HepG2 (cell line): ENCODE measurements at regions not wholly inside any gene's neighbourhood (a gene's known extent, or its start where the extent isn't known, plus 50 kb on each side); places are given as distances from the start of the nearest gene placed in this dataset.
A peak's percentile ranks its signal among the peaks of the same experiment; 100 is the strongest.

Source experiments
- AHDC1 ChIP-seq: sonication (generic); formaldehyde crosslinking; IDR thresholded peaks from 2 replicates; pipeline ENCODE4 v1.5.1; 2020; ENCODE audit warnings: mild to moderate bottlenecking, missing genetic modification reagents, borderline replicate concordance
- ATF6 ChIP-seq: sonication (generic); formaldehyde crosslinking; conservative IDR thresholded peaks from 2 replicates; pipeline ENCODE4 v1.4.0; 2020; ENCODE audit warnings: missing genetic modification reagents
- BCL3 ChIP-seq: sonication (generic); formaldehyde crosslinking; IDR thresholded peaks from 2 replicates; pipeline ENCODE4 v1.5.1; 2020; ENCODE audit warnings: mild to moderate bottlenecking, missing genetic modification reagents, moderate library complexity
- FIP1L1 ChIP-seq: fragments of 200-400 bp; formaldehyde crosslinking; IDR thresholded peaks from 2 replicates; pipeline ENCODE4 v1.6.1; 2018; ENCODE audit warnings: low read depth, mild to moderate bottlenecking, low read length, moderate library complexity, borderline replicate concordance; ENCODE audit not compliant: insufficient read depth
- NFATC3 ChIP-seq: sonication (generic); formaldehyde crosslinking; IDR thresholded peaks from 2 replicates; pipeline ENCODE4 v1.5.1; 2020; ENCODE audit warnings: mild to moderate bottlenecking, missing genetic modification reagents
- RBAK ChIP-seq: sonication (generic); formaldehyde crosslinking; IDR thresholded peaks from 2 replicates; pipeline ENCODE4 v1.5.1; 2020; ENCODE audit warnings: mild to moderate bottlenecking, missing genetic modification reagents
- SMAD9 ChIP-seq: sonication (generic); formaldehyde crosslinking; IDR thresholded peaks from 2 replicates; pipeline ENCODE4 v1.5.1; 2020; ENCODE audit warnings: mild to moderate bottlenecking, missing genetic modification reagents
- TIGD3 ChIP-seq: sonication (generic); formaldehyde crosslinking; IDR thresholded peaks from 2 replicates; pipeline ENCODE4 v1.5.1; 2020; ENCODE audit warnings: mild to moderate bottlenecking, missing genetic modification reagents, borderline replicate concordance
- TOE1 ChIP-seq: sonication (generic); formaldehyde crosslinking; IDR thresholded peaks from 2 replicates; pipeline ENCODE4 v1.4.0; 2020; ENCODE audit warnings: mild to moderate bottlenecking, missing genetic modification reagents
- XBP1 ChIP-seq: sonication (generic); formaldehyde crosslinking; IDR thresholded peaks from 2 replicates; pipeline ENCODE4 v1.5.0; 2020; ENCODE audit warnings: missing genetic modification reagents
- ZBTB2 ChIP-seq: sonication (generic); formaldehyde crosslinking; IDR thresholded peaks from 2 replicates; pipeline ENCODE4 v1.8.0; 2022; ENCODE audit warnings: low read depth, missing genetic modification reagents
- ZFX ChIP-seq: sonication (generic); formaldehyde crosslinking; IDR thresholded peaks from 2 replicates; pipeline ENCODE4 v1.4.0; 2020; ENCODE audit warnings: mild to moderate bottlenecking, low read depth, missing genetic modification reagents, moderate library complexity
- ZNF235 ChIP-seq: sonication (generic); formaldehyde crosslinking; IDR thresholded peaks from 2 replicates; pipeline ENCODE4 v1.8.1; 2023; ENCODE audit warnings: mild to moderate bottlenecking, missing genetic modification reagents, borderline replicate concordance
- ZNF350 ChIP-seq: sonication (generic); formaldehyde crosslinking; IDR thresholded peaks from 2 replicates; pipeline ENCODE4 v1.4.0; 2020; ENCODE audit warnings: mild to moderate bottlenecking, low read depth, missing genetic modification reagents, borderline replicate concordance
- ZNF589 ChIP-seq: sonication (generic); formaldehyde crosslinking; conservative IDR thresholded peaks from 2 replicates; pipeline ENCODE4 v1.8.0; 2022; ENCODE audit warnings: mild to moderate bottlenecking, moderate library complexity, missing genetic modification reagents

- 0 out of 2 replicates have a peak, but pooled peaks have one; percentile 37 for TF ChIP-seq AHDC1 (CRISPR knock-in tag)
- no peak for TF ChIP-seq XBP1 (CRISPR knock-in tag)
- TF ChIP-seq ZNF235 (CRISPR knock-in tag), result no peak
- no peak for TF ChIP-seq TIGD3 (CRISPR knock-in tag)
- no peak for TF ChIP-seq ZBTB2 (CRISPR knock-in tag)
- no peak for TF ChIP-seq ATF6 (CRISPR knock-in tag)
- TF ChIP-seq FIP1L1, result no peak
- no peak for TF ChIP-seq ZNF589 (CRISPR knock-in tag)
- no peak for TF ChIP-seq SMAD9 (CRISPR knock-in tag)
- TF ChIP-seq ZNF350, result no peak
- no peak for TF ChIP-seq NFATC3 (CRISPR knock-in tag)
- TF ChIP-seq ZFX (CRISPR knock-in tag), result 0 out of 2 replicates have a peak, but pooled peaks have one; percentile 11
- no peak for TF ChIP-seq BCL3
- no peak for TF ChIP-seq RBAK (CRISPR knock-in tag)
- TF ChIP-seq TOE1 (CRISPR knock-in tag), result no peak
Observed at GRCh38 chr10:4661511-4662255, 164.3 kb upstream of the AKR1E2 start (continued).
